ENCODE measurements at regions not wholly inside any gene's neighbourhood (a gene's known extent, or its start where the extent isn't known, plus 50 kb on each side); places are given as distances from the start of the nearest gene placed in this dataset.
"Not testable (repeated sequence)": the region's sequence is repeated elsewhere in the genome, so short reads cannot be mapped to it uniquely, and the experiment has no call there.

DNA sequence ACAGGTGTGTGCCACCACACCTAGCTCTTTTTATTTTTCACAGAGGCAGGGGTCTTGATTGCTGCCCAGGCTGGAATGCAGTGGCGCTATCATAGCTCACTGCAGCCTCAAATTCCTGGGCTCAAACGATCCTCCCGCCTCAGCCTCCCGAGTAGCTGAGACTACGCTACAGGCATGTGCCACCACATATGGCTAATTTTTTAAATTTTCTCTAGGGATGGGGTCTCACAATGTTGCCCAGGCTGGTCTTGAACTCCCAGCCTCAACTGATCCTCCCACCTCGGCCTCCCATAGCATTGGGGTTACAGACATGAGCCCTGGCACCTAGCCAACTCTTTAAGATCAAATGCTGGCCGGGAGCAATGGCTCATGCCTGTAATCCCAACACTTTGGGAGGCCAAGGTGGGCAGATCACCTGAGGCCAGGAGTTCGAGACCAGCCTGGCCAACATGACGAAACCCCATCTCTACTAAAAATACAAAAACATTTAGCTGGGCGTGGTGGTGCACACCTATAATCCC is 50.6 kb upstream of the MYL10 start:
- H3K4me3 ChIP-seq (ENCODE audit: low read depth, low read length); H3K27ac ChIP-seq (ENCODE audit: low read depth, low read length); H3K27me3 ChIP-seq (ENCODE audit: control insufficient read depth, insufficient read depth, low read length); H3K9ac ChIP-seq (ENCODE audit: low read depth, low read length); H3K36me3 ChIP-seq (ENCODE audit: control insufficient read depth, insufficient read depth, low read length); H3K9me3 ChIP-seq (ENCODE audit: control insufficient read depth, insufficient read depth, low read length): not testable (repeated sequence)
- H3K4me1 ChIP-seq (ENCODE audit: control insufficient read depth, insufficient read depth, low read length), result peaks cover 11% of the 10 kb centered on the region; the same call in 1 of the 2 replicates

DNA sequence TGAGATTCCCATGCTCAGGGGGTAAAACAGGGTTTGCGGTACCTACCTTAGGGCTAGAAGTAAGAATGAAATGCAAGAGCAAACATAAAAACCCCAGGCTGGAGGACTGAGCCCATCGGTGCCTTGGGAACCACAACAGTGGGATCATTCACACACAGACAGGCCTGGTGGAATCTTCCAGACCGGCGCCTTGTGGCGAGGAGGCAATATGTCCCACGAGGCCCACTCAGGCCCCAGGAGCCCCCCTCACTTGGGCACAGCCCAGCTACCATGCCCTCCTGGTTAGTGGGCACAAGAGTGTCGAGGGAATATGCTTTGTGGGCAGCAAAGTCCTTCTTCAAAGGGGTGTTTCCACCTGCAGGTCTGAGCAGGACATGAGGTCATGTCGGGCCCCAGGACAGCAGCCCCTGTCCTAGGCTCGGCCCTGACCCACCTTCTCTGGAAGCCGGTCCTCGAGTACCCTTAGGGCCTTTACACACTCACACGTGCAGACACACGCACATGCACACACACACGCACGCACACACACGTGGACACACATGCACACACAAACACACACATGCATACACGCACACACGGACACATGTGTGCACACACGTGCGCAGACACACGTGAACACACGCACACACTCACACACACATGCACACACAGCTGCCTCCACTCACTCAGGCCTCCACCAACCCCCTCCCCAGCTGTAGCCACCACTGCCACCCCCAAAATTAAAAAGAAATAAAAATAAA is 51.5 kb upstream of the MYL10 start:
- no peaks in the 10 kb centered on the region for H3K9me3 ChIP-seq (ENCODE audit: control insufficient read depth, insufficient read depth, low read length)
- no peak overlapping the region for H3K9ac ChIP-seq (ENCODE audit: low read depth, low read length)
- H3K4me1 ChIP-seq (ENCODE audit: control insufficient read depth, insufficient read depth, low read length), result peaks cover 11% of the 10 kb centered on the region; the same call in 1 of the 2 replicates
- no peak overlapping the region for H3K4me3 ChIP-seq (ENCODE audit: low read depth, low read length)
- H3K27me3 ChIP-seq (ENCODE audit: control insufficient read depth, insufficient read depth, low read length), result no peaks in the 10 kb centered on the region
- H3K27ac ChIP-seq (ENCODE audit: low read depth, low read length), result no peak overlapping the region
- no peaks in the 10 kb centered on the region for H3K36me3 ChIP-seq (ENCODE audit: control insufficient read depth, insufficient read depth, low read length)

DNA sequence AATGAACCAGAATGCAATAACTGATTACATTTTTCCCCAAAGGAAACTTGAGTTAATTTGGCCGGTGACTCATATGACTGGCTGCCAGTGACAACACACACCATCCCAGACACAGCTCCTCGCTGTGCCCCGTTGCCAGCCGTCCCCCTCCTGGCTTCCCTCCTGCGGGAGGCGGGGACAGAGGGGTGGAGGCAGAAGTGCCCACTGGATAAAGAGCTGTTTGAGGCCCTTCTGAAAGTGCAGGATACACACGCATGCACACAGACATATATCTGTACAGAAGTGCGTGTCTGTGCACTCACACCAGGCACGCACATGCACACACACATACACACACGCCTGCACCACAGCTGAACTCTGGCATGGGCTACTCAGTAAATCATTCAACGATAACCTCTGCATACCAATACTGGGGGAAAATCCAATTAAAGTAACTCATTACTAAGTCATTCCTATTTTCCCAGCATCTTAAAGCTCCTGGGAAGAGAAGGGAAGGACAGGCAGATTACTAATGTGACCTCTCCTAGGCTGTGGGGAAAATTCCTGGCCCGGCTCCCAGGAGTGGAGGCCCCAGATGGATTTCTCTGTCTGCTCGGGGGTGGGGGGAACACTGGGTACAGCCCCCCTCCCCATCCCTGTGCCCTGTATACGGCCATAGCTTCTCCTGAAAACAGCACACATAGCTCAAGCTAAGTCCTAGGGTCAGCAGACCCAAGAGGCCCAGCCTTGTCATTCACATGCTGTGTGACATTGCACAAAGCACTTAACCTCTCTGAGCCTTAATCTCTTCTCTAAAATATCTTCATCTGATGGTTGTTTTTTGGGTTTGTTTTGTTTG is 52.3 kb upstream of the MYL10 start:
- Histone ChIP-seq H3K27ac (ENCODE audit: low read depth, low read length) (no peak overlapping the region), H3K4me1 (ENCODE audit: control insufficient read depth, insufficient read depth, low read length) (peaks cover 11% of the 10 kb centered on the region; the same call in 1 of the 2 replicates), H3K9me3 (ENCODE audit: control insufficient read depth, insufficient read depth, low read length) (no peaks in the 10 kb centered on the region), H3K9ac (ENCODE audit: low read depth, low read length) (no peak overlapping the region), H3K27me3 (ENCODE audit: control insufficient read depth, insufficient read depth, low read length) (no peaks in the 10 kb centered on the region), H3K36me3 (ENCODE audit: control insufficient read depth, insufficient read depth, low read length) (no peaks in the 10 kb centered on the region), H3K4me3 (ENCODE audit: low read depth, low read length) (no peak overlapping the region)

DNA sequence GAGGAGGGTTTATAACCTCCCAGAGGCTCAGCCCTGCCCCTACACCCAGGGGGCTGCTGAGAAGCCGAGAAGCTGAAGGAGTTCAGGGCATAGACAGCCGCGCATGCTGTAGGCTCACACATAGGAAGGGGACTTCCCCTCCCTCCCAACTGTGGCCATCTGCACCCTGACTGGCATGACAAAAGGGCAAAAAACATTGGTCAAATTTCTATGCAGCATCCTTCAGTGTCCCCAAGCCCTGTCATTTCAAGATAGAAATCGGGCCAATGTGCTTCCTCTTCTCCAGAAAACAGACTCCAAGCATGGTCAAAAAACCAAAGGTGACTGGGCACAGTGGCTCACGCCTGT is 55.9 kb upstream of the MYL10 start:
- no peaks in the 10 kb centered on the region for H3K4me1 ChIP-seq (ENCODE audit: control insufficient read depth, insufficient read depth, low read length)
- no peak overlapping the region for H3K9ac ChIP-seq (ENCODE audit: low read depth, low read length)

DNA sequence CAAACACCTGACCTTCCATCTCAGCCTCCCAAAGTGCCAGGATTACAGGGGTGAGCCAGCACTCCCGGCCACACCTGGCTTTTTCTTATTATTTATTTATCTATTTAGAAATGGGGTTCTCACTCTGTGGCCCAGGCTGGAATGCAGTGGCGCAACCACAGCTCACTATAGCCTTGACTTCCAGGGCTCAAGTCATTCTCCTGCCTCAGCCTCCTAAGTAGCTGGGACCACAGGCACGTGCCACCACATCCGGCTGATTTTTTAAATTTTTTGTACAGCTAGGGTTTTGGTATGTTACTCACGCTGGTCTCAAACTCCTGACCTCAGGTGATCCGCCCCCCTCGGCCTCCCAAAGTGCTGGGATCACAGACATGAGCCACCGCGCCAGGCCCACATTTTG is 56.9 kb upstream of the MYL10 start:
- Histone ChIP-seq H3K27ac (ENCODE audit: low read depth, low read length) (no peak overlapping the region), H3K9ac (ENCODE audit: low read depth, low read length) (no peak overlapping the region), H3K4me1 (ENCODE audit: control insufficient read depth, insufficient read depth, low read length) (no peaks in the 10 kb centered on the region), H3K9me3 (ENCODE audit: control insufficient read depth, insufficient read depth, low read length) (no peaks in the 10 kb centered on the region), H3K36me3 (ENCODE audit: control insufficient read depth, insufficient read depth, low read length) (no peaks in the 10 kb centered on the region), H3K27me3 (ENCODE audit: control insufficient read depth, insufficient read depth, low read length) (0 out of 2 replicates have a peak, but pooled peaks cover 11% of the 10 kb centered on the region), H3K4me3 (ENCODE audit: low read depth, low read length) (no peak overlapping the region)

More for the DNA sequence above, 55.9 kb upstream of the MYL10 start:
- Histone ChIP-seq H3K4me3 (ENCODE audit: low read depth, low read length) (no peak overlapping the region), H3K9me3 (ENCODE audit: control insufficient read depth, insufficient read depth, low read length) (no peaks in the 10 kb centered on the region), H3K27ac (ENCODE audit: low read depth, low read length) (no peak overlapping the region), H3K27me3 (ENCODE audit: control insufficient read depth, insufficient read depth, low read length) (0 out of 2 replicates have a peak, but pooled peaks cover 11% of the 10 kb centered on the region), H3K36me3 (ENCODE audit: control insufficient read depth, insufficient read depth, low read length) (no peaks in the 10 kb centered on the region)

DNA sequence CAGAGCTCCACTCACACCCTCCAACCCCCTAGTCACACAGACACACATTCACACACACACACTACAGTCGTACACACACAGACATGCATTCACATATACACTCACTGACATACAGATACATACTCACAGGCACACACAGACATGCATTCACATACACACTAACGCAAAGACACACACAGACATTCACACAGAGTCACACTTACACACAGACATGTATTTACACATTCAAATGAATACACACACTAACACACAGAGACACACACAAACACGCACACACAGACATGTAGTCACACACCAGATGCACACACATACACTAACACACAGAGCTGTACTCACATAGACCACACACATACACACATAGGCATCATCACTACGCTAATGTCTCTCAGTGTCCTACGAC is 58.0 kb upstream of the MYL10 start:
- 0 out of 2 replicates have a peak, but pooled peaks cover 11% of the 10 kb centered on the region for H3K27me3 ChIP-seq (ENCODE audit: control insufficient read depth, insufficient read depth, low read length)
- no peak overlapping the region for H3K27ac ChIP-seq (ENCODE audit: low read depth, low read length)
- no peak overlapping the region for H3K4me3 ChIP-seq (ENCODE audit: low read depth, low read length)
- no peaks in the 10 kb centered on the region; the same call in 1 of the 2 replicates for H3K4me1 ChIP-seq (ENCODE audit: control insufficient read depth, insufficient read depth, low read length)
- H3K9ac ChIP-seq (ENCODE audit: low read depth, low read length), result no peak overlapping the region
- H3K9me3 ChIP-seq (ENCODE audit: control insufficient read depth, insufficient read depth, low read length), result no peaks in the 10 kb centered on the region
- no peaks in the 10 kb centered on the region for H3K36me3 ChIP-seq (ENCODE audit: control insufficient read depth, insufficient read depth, low read length)

DNA sequence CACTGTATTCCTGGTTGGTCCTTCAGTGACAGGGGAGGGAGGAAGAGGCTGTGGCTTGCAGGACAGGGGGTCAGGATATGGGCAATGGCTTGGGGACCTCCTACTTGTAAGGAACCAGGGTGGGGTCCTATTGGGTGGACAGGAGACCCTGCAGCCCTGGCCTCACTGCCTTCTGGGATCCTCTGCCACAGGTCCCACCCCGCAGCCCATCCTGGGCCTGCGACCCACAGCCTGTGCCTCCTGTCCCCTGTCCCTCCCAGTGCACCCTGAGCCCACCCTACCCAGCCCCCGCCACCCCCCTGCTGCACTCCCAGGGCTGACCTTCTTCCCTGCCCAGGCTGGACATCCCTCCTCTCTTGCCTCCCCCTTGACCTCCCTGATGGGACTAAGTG is 58.7 kb upstream of the MYL10 start:
- Histone ChIP-seq H3K9me3 (ENCODE audit: control insufficient read depth, insufficient read depth, low read length) (no peaks in the 10 kb centered on the region), H3K27me3 (ENCODE audit: control insufficient read depth, insufficient read depth, low read length) (0 out of 2 replicates have a peak, but pooled peaks cover 11% of the 10 kb centered on the region), H3K9ac (ENCODE audit: low read depth, low read length) (no peak overlapping the region), H3K4me1 (ENCODE audit: control insufficient read depth, insufficient read depth, low read length) (no peaks in the 10 kb centered on the region; the same call in 1 of the 2 replicates), H3K4me3 (ENCODE audit: low read depth, low read length) (no peak overlapping the region), H3K36me3 (ENCODE audit: control insufficient read depth, insufficient read depth, low read length) (no peaks in the 10 kb centered on the region), H3K27ac (ENCODE audit: low read depth, low read length) (no peak overlapping the region)

DNA sequence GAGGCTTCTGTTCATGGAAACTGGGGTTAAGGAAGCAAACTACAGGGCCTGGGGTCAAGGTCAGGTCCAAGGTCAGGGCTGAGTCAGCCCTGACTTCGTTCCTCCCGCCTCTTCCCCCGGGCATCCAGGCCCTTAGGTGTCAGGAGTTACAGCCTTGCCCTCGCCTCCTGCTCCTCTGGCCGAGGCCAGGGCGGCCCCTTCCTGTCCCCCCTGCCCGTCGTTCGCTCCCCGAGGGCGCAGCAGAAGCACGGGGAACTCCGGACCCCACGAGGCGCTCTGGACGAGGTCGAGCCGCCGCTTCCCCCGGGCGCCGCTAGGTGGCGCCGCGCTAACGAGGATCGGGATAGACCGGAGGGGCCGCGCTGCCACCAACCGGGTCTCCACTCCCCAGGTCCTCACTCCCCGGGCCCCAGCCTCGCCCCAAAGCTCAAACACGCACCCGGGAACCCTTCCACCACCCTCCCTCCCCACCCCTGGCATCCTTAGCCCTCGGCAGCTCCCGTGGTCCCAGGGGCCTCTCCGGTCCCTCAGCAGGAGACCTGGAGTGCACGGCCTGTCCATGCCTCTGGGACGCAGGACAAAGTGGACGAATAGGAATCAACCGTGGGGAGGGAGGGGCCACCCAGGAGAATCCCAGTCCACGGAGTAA is 59.2 kb upstream of the MYL10 start:
- Histone ChIP-seq H3K9ac (ENCODE audit: low read depth, low read length) (peak overlapping the region; percentile 64; the same call in 1 of the 2 replicates), H3K9me3 (ENCODE audit: control insufficient read depth, insufficient read depth, low read length) (no peaks in the 10 kb centered on the region), H3K4me1 (ENCODE audit: control insufficient read depth, insufficient read depth, low read length) (no peaks in the 10 kb centered on the region; the same call in 1 of the 2 replicates), H3K4me3 (ENCODE audit: low read depth, low read length) (no peak overlapping the region; the same call in 1 of the 2 replicates), H3K36me3 (ENCODE audit: control insufficient read depth, insufficient read depth, low read length) (no peaks in the 10 kb centered on the region), H3K27ac (ENCODE audit: low read depth, low read length) (no peak overlapping the region), H3K27me3 (ENCODE audit: control insufficient read depth, insufficient read depth, low read length) (0 out of 2 replicates have a peak, but pooled peaks cover 11% of the 10 kb centered on the region)

DNA sequence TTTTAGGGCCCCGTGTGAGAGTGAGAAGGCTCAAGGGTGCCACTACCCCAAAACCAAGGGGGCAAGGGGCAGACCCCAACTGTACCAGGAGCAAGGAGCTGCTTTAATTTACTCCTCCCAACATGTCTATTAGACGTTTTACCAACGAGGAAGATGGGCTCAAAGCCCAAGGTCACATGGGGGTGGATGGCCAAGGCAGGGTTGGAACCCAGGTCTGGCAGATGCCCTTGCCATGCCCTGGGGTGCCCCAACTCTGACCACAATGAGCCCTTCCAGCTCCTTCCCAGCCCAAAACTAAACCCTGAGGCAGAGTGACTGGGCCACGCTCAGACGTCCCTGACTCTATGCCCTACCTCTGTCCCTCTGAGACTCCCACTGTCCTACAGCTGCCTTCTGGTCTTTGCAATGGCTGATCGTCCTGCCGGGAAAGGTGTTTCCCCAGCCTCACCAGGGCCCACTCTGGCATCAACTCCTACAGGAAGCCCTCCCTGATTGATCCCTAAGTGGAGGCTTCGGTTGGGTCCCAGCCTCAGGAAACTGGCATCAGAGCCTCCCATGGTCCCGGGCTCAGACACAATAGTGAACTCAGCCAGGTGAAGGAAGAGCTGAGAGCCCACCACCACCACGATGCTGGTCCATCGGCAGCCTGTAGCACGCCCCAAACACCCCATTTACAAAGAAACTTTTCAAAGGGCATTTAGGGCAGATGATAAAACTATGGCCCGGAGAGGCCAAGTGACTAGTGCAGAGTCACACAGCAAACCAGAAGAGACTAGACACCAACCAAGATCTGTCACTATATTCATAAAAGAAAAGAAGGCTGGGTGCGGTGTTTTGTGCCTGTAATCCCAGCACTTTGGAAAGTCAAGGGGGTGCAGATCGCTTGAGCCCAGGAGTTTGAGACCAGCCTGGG is 60.2 kb upstream of the MYL10 start:
- no peaks in the 10 kb centered on the region; the same call in 1 of the 2 replicates for H3K4me1 ChIP-seq (ENCODE audit: control insufficient read depth, insufficient read depth, low read length)
- no peak overlapping the region for H3K27ac ChIP-seq (ENCODE audit: low read depth, low read length)
- H3K9ac ChIP-seq (ENCODE audit: low read depth, low read length), result no peak overlapping the region
- no peaks in the 10 kb centered on the region for H3K36me3 ChIP-seq (ENCODE audit: control insufficient read depth, insufficient read depth, low read length)
- no peaks in the 10 kb centered on the region for H3K9me3 ChIP-seq (ENCODE audit: control insufficient read depth, insufficient read depth, low read length)
- no peak overlapping the region for H3K4me3 ChIP-seq (ENCODE audit: low read depth, low read length)
- 0 out of 2 replicates have a peak, but pooled peaks cover 11% of the 10 kb centered on the region for H3K27me3 ChIP-seq (ENCODE audit: control insufficient read depth, insufficient read depth, low read length)

DNA sequence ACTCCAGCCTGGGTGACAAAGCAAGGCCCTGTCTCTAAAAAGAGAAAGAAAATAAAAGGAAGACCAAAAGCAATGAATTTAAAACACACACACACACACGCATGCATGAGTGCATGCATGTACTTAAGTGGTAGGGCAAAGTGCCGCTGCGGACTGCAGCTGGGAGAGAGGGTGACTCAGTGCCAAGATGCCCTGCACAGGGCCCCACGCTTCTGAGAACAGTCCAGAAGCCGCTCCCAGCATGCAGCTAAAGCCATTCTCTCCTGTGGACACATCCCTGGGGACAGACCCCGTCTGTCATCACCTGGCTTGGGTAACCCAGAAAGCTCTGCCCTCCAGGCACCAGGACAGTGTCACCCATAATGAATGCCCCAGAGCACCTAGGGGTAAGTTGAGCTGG is 61.0 kb upstream of the MYL10 start:
- Histone ChIP-seq H3K9me3 (ENCODE audit: control insufficient read depth, insufficient read depth, low read length) (no peaks in the 10 kb centered on the region), H3K27ac (ENCODE audit: low read depth, low read length) (no peak overlapping the region), H3K27me3 (ENCODE audit: control insufficient read depth, insufficient read depth, low read length) (0 out of 2 replicates have a peak, but pooled peaks cover 11% of the 10 kb centered on the region), H3K4me1 (ENCODE audit: control insufficient read depth, insufficient read depth, low read length) (no peaks in the 10 kb centered on the region; the same call in 1 of the 2 replicates), H3K9ac (ENCODE audit: low read depth, low read length) (no peak overlapping the region), H3K4me3 (ENCODE audit: low read depth, low read length) (no peak overlapping the region), H3K36me3 (ENCODE audit: control insufficient read depth, insufficient read depth, low read length) (no peaks in the 10 kb centered on the region)

All from HUES48 (cell line).